Mesenchymal stem cell (in vitro differentiated cells and primary cell): ENCODE measurements at regions not wholly inside any gene's neighbourhood (a gene's known extent, or its start where the extent isn't known, plus 50 kb on each side); places are given as distances from the start of the nearest gene placed in this dataset.

ENCODE experiments used
- DNase-seq: peaks from one replicate; pipeline ENCODE4 v3.0.0-alpha.2; 2013
- H2AFZ ChIP-seq: one replicate; pipeline ENCODE4 v1.6.1; 2013; ENCODE audit warnings: low read depth, mild to moderate bottlenecking, control low read depth, inconsistent platforms, low read length, moderate library complexity
- H2AK5ac ChIP-seq: 2 replicates; pipeline ENCODE4 v1.6.1; 2013; ENCODE audit warnings: low read length, moderate library complexity, mild to moderate bottlenecking, inconsistent platforms; ENCODE audit not compliant: severe bottlenecking
- H2BK120ac ChIP-seq: one replicate; pipeline ENCODE4 v1.6.1; 2013; ENCODE audit warnings: low read depth, mild to moderate bottlenecking, inconsistent platforms, low read length, moderate library complexity
- H2BK12ac ChIP-seq, 2 experiments: one replicate each; pipeline ENCODE4 v1.6.1; 2013; ENCODE audit warnings: inconsistent platforms in 2 of 2, low read length in 2 of 2, mild to moderate bottlenecking in 2 of 2, moderate library complexity in 2 of 2, control low read depth in 1 of 2
- H2BK15ac ChIP-seq: one replicate; pipeline ENCODE4 v1.6.1; 2013; ENCODE audit warnings: mild to moderate bottlenecking, low read depth, inconsistent platforms; ENCODE audit not compliant: poor library complexity, severe bottlenecking
- H2BK5ac ChIP-seq: 2 replicates; pipeline ENCODE4 v1.6.1; 2013; ENCODE audit warnings: low read depth, mild to moderate bottlenecking, low read length, control low read depth, inconsistent platforms; ENCODE audit not compliant: poor library complexity, severe bottlenecking
- H3K14ac ChIP-seq, 2 experiments: one replicate each; pipeline ENCODE4 v1.6.1; 2013; ENCODE audit warnings: inconsistent platforms in 2 of 2, low read length in 2 of 2, control low read depth in 1 of 2, mild to moderate bottlenecking in 1 of 2, moderate library complexity in 1 of 2
- H3K18ac ChIP-seq, 2 experiments: one replicate each; pipeline ENCODE4 v1.6.1; 2013; ENCODE audit warnings: inconsistent platforms in 2 of 2, low read length in 2 of 2, control low read depth in 1 of 2, low read depth in 1 of 2, mild to moderate bottlenecking in 1 of 2
- H3K23ac ChIP-seq, 2 experiments: one replicate each; pipeline ENCODE4 v1.6.1; 2013; ENCODE audit warnings: inconsistent platforms in 2 of 2, low read length in 2 of 2, mild to moderate bottlenecking in 2 of 2, moderate library complexity in 2 of 2, control low read depth in 1 of 2
- H3K27ac ChIP-seq: 2 replicates; pipeline ENCODE4 v1.5.1; 2013; ENCODE audit warnings: mild to moderate bottlenecking, moderate library complexity, low read length, control low read depth, inconsistent platforms; ENCODE audit not compliant: poor library complexity, severe bottlenecking
- H3K27me3 ChIP-seq, 2 experiments: 2 replicates each; pipeline versions ENCODE4 v1.6.1 to v1.7.0; 2013; ENCODE audit warnings: low read length in 2 of 2, mild to moderate bottlenecking in 2 of 2, moderate library complexity in 2 of 2, control low read depth in 1 of 2, inconsistent platforms in 1 of 2; ENCODE audit not compliant: control insufficient read depth in 1 of 2, insufficient read depth in 1 of 2
- H3K36me3 ChIP-seq, 2 experiments: 2 replicates each; pipeline versions ENCODE4 v1.6.1 to v1.7.0; 2013; ENCODE audit warnings: low read length in 2 of 2, control low read depth in 1 of 2, inconsistent platforms in 1 of 2, low read depth in 1 of 2, mild to moderate bottlenecking in 1 of 2; ENCODE audit not compliant: insufficient read depth in 2 of 2, control insufficient read depth in 1 of 2
- H3K4ac ChIP-seq, 2 experiments: one replicate each; pipeline ENCODE4 v1.6.1; 2013; ENCODE audit warnings: inconsistent platforms in 2 of 2, low read length in 2 of 2, mild to moderate bottlenecking in 2 of 2, moderate library complexity in 2 of 2, control low read depth in 1 of 2, low read depth in 1 of 2
- H3K4me1 ChIP-seq: 2 replicates; pipeline ENCODE4 v1.6.1; 2013; ENCODE audit warnings: low read depth, low read length, control low read depth; ENCODE audit not compliant: control insufficient read depth, insufficient read depth
- H3K4me2 ChIP-seq: 2 replicates; pipeline ENCODE4 v1.6.1; 2013; ENCODE audit warnings: low read length, mild to moderate bottlenecking, inconsistent platforms; ENCODE audit not compliant: poor library complexity, severe bottlenecking
- H3K4me3 ChIP-seq, 2 experiments: 2 replicates each; pipeline versions ENCODE4 v1.5.1 to v1.7.0; 2013; ENCODE audit warnings: low read length in 2 of 2, mild to moderate bottlenecking in 2 of 2, control low read depth in 1 of 2, low read depth in 1 of 2; ENCODE audit not compliant: insufficient read depth in 1 of 2
- H3K79me1 ChIP-seq: replicated peaks from 2 replicates; pipeline ENCODE4 v1.6.1; 2013; ENCODE audit warnings: mild to moderate bottlenecking, control low read depth, low read length, inconsistent platforms; ENCODE audit not compliant: poor library complexity, severe bottlenecking
- H3K9ac ChIP-seq: 2 replicates; pipeline ENCODE4 v1.7.0; 2013; ENCODE audit warnings: mild to moderate bottlenecking, low read length, moderate library complexity
- H3K9me3 ChIP-seq: 2 replicates; pipeline ENCODE4 v1.7.0; 2013; ENCODE audit warnings: mild to moderate bottlenecking, low read length; ENCODE audit not compliant: control insufficient read depth
- H4K8ac ChIP-seq: one replicate; pipeline ENCODE4 v1.6.1; 2013; ENCODE audit warnings: inconsistent platforms, mild to moderate bottlenecking, low read length, moderate library complexity
- H4K91ac ChIP-seq: one replicate; pipeline ENCODE4 v1.6.1; 2013; ENCODE audit warnings: mild to moderate bottlenecking, low read length, inconsistent platforms
- WGBS: methylation state at CpG from one replicate; pipeline ENCODE4 v1.1.7; 2013; ENCODE audit warnings: mixed read lengths; 5-methylcytosine and 5-hydroxymethylcytosine counted together

DNA sequence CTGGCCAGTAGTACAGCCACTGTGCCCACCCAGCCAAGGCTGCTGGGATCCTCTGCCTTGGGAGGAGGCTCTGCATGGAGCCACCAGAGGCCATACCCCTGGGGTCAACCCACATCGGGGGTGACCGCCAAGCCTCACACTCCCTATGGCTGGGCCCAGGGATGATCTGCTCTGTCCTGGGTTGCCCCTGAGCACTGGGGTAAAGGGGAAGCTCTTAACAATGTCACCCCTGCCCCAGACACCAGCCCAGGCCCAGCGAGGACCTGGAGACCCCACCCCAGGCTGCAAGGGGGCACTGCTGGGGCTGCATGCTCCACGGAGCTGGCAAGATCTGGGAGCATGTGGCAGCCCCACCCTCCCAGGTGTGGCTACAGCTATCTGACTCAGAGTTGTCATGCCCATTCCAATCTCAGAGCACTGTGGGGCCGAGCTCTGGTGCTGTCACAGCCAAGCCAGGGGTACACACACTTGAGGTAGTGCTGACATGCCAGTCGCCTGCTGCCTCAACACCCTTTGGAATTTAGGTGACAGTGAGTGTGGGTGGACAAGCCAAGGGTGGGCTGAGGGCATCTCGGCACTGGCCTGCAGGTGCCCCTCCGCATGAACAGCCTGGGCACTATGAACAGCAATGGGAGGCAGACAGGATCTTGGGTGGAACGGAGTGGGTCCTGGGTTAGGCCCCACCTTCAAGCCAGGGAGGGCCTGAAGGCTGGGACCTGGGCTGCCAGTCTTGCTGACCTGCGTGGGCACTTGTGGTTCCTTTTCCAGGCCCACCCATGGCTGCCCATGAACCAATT lies 427.7 kb downstream of the LRRIQ3 start:
- Histone ChIP-seq H3K27ac (no peak overlapping the region), H2AK5ac (no peak overlapping the region), H4K8ac (no peak overlapping the region), H3K4me2 (no peak overlapping the region), H3K4me3 (no peak overlapping the region), H3K79me1 (no peaks in the 10 kb centered on the region), H3K14ac (no peak overlapping the region), H3K4me1 (no peaks in the 10 kb centered on the region), H3K4ac (no peak overlapping the region), H3K27me3 (no peaks in the 10 kb centered on the region), H2BK120ac (no peak overlapping the region), H2BK5ac (no peak overlapping the region), H3K9me3 (no peaks in the 10 kb centered on the region), H3K36me3 (no peaks in the 10 kb centered on the region), H3K18ac (no peak overlapping the region), H4K91ac (no peak overlapping the region), H2BK12ac (no peak overlapping the region), H2AFZ (no peak overlapping the region), H2BK15ac (no peak overlapping the region), H3K9ac (no peak overlapping the region), H3K23ac (no peak overlapping the region)
- DNase-seq: no peak
- WGBS: 82% methylated on average over 9 of the region's 10 CpGs

DNA sequence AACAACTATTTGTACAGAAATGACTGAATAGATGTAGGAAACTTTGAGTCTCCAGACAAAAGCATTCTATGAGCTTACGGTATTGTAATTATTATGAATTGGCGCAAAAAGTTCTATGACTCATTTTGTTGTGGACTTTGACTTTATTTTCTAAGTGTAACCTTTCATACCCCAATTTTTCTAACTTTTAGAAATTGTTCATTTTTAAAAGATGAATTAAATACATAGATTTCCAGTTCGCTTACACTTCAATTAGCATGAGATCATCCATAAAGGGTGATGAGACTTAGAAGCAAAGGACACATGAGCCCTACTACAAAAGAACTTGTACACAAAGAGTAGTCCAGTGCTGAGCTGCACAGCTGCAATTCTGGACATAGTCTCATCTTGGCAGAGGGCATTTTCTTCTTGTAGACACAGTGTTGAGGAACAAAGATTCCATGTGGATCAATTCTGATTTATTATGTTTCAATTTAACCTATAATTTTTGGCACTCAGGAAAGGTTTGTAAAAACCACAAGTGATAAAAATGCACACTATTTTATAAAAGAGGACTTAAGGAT lies 431.1 kb downstream of the LRRIQ3 start:
- H3K4me2 ChIP-seq: no peak overlapping the region
- H3K27me3 ChIP-seq: no peaks in the 10 kb centered on the region
- H3K79me1 ChIP-seq: no peaks in the 10 kb centered on the region
- H4K91ac ChIP-seq: no peak overlapping the region
- no peak overlapping the region for H3K27ac ChIP-seq
- H3K4ac ChIP-seq: no peak overlapping the region
- H2AK5ac ChIP-seq: no peak overlapping the region
- H3K9me3 ChIP-seq: no peaks in the 10 kb centered on the region
- H3K4me3 ChIP-seq: no peak overlapping the region
- no peak overlapping the region for H4K8ac ChIP-seq
- H3K14ac ChIP-seq: no peak overlapping the region
- H2BK120ac ChIP-seq: no peak overlapping the region
- no peak overlapping the region for H2BK5ac ChIP-seq
- H2AFZ ChIP-seq: no peak overlapping the region
- 57% methylated on average over 3 of the region's 3 CpGs for WGBS
- H3K9ac ChIP-seq: no peak overlapping the region
- H3K4me1 ChIP-seq: no peaks in the 10 kb centered on the region
- no peak overlapping the region for H3K23ac ChIP-seq
- no peaks in the 10 kb centered on the region for H3K36me3 ChIP-seq
- no peak overlapping the region for H3K18ac ChIP-seq
- no peak for DNase-seq
- no peak overlapping the region for H2BK15ac ChIP-seq
- H2BK12ac ChIP-seq: no peak overlapping the region

DNA sequence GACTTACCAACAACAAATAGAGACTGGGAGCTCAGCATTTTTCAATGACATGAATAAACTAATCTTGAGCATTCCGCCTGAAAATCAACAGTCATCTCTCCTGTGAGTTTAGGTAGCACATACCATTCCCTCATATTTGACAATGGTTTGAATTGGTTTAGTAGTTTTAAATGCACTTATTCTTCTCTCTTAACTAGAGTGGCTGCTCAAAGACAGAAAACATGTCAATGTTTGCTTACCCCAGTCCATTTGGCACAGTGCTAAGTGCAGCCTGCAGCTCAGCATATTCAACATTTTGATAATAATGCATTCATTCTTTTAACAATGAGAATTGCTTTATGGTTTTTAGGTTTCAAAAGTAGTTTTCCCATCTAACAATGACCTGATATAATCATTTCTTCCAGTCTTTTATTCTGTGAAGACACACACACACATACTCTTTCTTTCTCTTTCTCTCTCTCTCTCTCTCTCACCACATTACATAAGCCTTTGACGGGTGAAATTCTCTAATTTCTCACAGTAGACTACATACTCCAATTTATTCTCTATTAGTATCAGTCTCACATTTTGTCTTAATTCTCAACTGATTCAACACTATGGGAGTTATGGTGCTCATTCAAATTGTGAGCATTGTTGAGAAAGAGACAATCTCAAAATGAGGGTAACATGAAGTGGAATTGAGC lies 432.3 kb downstream of the LRRIQ3 start:
- H3K4me2 ChIP-seq: no peak overlapping the region
- H3K9ac ChIP-seq: no peak overlapping the region
- no peak overlapping the region for H3K18ac ChIP-seq
- DNase-seq: no peak
- no peak overlapping the region for H3K27ac ChIP-seq
- H2BK15ac ChIP-seq: no peak overlapping the region
- H2BK5ac ChIP-seq: no peak overlapping the region
- no peaks in the 10 kb centered on the region for H3K4me1 ChIP-seq
- H4K91ac ChIP-seq: no peak overlapping the region
- H2AK5ac ChIP-seq: no peak overlapping the region
- H3K27me3 ChIP-seq: no peaks in the 10 kb centered on the region
- H3K36me3 ChIP-seq: no peaks in the 10 kb centered on the region
- H2AFZ ChIP-seq: no peak overlapping the region
- H4K8ac ChIP-seq: no peak overlapping the region
- no peak overlapping the region for H3K4me3 ChIP-seq
- H3K14ac ChIP-seq: no peak overlapping the region
- no peak overlapping the region for H3K4ac ChIP-seq
- WGBS: 100% methylated on average over 1 of the region's 2 CpGs
- no peaks in the 10 kb centered on the region for H3K9me3 ChIP-seq
- H2BK120ac ChIP-seq: no peak overlapping the region
- no peak overlapping the region for H3K23ac ChIP-seq
- H2BK12ac ChIP-seq: no peak overlapping the region
- H3K79me1 ChIP-seq: no peaks in the 10 kb centered on the region

DNA sequence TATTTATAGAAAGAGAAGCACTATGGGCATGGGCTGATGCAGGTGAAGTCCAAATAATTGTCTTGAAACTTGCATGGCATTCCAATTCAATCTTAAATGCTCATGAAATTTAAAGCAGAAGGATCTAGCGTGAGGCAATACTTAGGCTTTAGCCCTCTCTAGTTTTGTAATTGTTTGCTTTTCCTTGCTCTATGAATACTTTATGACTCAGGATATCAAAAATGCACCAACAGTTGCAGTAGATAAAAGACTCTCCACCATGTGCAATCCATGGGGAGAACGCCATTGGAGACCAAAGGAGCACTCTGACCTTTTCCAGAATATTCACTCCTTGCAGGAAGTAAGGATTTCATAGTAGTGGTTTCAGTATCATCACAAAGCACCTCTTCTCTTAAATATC lies 436.4 kb downstream of the LRRIQ3 start:
- Histone ChIP-seq H3K4me2 (no peak overlapping the region), H3K23ac (no peak overlapping the region), H2AFZ (no peak overlapping the region), H3K27me3 (no peaks in the 10 kb centered on the region), H3K36me3 (no peaks in the 10 kb centered on the region), H3K79me1 (no peaks in the 10 kb centered on the region), H3K14ac (no peak overlapping the region), H3K4ac (no peak overlapping the region), H3K27ac (no peak overlapping the region), H3K18ac (no peak overlapping the region), H2BK5ac (no peak overlapping the region), H3K4me1 (no peaks in the 10 kb centered on the region), H3K9ac (no peak overlapping the region), H3K4me3 (no peak overlapping the region), H2BK12ac (no peak overlapping the region), H2BK120ac (no peak overlapping the region), H4K91ac (no peak overlapping the region), H2BK15ac (no peak overlapping the region), H2AK5ac (no peak overlapping the region), H3K9me3 (no peaks in the 10 kb centered on the region), H4K8ac (no peak overlapping the region)
- WGBS: 92% methylated on average over 2 of the region's 2 CpGs
- no peak for DNase-seq
